ENCODE measurements at regions not wholly inside any gene's neighbourhood (a gene's known extent, or its start where the extent isn't known, plus 50 kb on each side); places are given as distances from the start of the nearest gene placed in this dataset.
"Not testable (repeated sequence)": the region's sequence is repeated elsewhere in the genome, so short reads cannot be mapped to it uniquely, and the experiment has no call there.

DNA sequence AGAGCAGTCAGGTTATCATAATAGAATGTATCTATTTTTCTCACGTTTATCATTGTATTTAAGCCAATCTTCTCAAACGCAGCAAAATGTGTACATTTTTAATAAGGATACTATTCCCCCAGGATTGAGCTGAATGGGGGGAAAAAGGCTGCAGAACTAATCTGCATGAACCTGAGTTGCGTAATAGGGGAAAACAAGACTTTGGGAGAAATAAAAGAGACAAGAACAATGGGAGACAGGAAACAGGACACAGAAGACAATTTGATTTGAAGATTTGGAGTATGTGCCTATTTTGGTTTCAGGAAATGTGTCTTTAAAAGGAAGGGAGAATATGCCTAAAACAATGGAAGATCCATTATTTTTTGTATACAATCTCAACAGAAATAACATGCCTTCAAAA is 844.5 kb downstream of the DIAPH3 start:
- no peak overlapping the region for H3K27ac ChIP-seq (ENCODE audit: low read depth, low read length)
- H3F3A ChIP-seq (ENCODE audit: control insufficient read depth, insufficient read depth) = no peaks in the 10 kb centered on the region
- H3K4me2 ChIP-seq (ENCODE audit: low read length) = no peak overlapping the region
- H3K79me2 ChIP-seq (ENCODE audit: control insufficient read depth, low read length) = no peaks in the 10 kb centered on the region
- H3K27me3 ChIP-seq (ENCODE audit: control insufficient read depth, low read length) = no peaks in the 10 kb centered on the region
- no peaks in the 10 kb centered on the region for H3K36me3 ChIP-seq (ENCODE audit: control insufficient read depth, low read length)
- no peaks in the 10 kb centered on the region for H3K9me3 ChIP-seq (ENCODE audit: control insufficient read depth, insufficient read depth, low read length)
- no peaks in the 10 kb centered on the region for H3K4me1 ChIP-seq (ENCODE audit: control insufficient read depth, low read length)
- no peaks in the 10 kb centered on the region for H4K20me1 ChIP-seq (ENCODE audit: control insufficient read depth, insufficient read depth, low read depth, low read length)
- H3K4me3 ChIP-seq (ENCODE audit: low read length) = no peak overlapping the region
- H3K9me2 ChIP-seq (replicated peaks; ENCODE audit: control insufficient read depth, low read length) = no peaks in the 10 kb centered on the region
- TF ChIP-seq EZH2phosphoT487 (IDR thresholded peaks at IDR 0.05; ENCODE audit: borderline replicate concordance, low read length) = no peak
- TF ChIP-seq, protein P1, sequence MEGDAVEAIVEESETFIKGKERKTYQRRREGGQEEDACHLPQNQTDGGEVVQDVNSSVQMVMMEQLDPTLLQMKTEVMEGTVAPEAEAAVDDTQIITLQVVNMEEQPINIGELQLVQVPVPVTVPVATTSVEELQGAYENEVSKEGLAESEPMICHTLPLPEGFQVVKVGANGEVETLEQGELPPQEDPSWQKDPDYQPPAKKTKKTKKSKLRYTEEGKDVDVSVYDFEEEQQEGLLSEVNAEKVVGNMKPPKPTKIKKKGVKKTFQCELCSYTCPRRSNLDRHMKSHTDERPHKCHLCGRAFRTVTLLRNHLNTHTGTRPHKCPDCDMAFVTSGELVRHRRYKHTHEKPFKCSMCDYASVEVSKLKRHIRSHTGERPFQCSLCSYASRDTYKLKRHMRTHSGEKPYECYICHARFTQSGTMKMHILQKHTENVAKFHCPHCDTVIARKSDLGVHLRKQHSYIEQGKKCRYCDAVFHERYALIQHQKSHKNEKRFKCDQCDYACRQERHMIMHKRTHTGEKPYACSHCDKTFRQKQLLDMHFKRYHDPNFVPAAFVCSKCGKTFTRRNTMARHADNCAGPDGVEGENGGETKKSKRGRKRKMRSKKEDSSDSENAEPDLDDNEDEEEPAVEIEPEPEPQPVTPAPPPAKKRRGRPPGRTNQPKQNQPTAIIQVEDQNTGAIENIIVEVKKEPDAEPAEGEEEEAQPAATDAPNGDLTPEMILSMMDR (IDR thresholded peaks at IDR 0.05; ENCODE audit: low read depth, low read length, poor library complexity, severe bottlenecking) = no peak

DNA sequence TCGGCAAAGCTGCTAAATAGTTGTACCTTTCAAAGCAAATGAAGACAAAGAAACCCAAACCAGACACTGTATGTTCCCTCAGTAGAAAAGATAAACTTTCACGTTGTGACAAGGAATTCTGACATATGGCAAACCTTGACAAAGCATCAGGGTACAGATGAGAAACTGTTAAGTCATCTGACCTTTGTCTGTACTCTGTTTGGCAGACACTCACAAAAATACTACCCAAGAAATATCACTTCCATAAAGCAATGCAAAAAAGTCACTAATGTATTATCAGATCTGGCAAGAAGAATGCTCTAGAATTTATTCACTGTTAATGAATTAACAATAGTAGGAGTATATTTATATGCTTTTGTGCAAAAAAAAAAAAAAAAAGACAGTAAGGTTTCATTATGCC is 843.7 kb downstream of the DIAPH3 start:
- TF ChIP-seq, protein P1 (IDR thresholded peaks at IDR 0.05; ENCODE audit: low read depth, low read length, poor library complexity, severe bottlenecking) = no peak
- no peak for TF ChIP-seq EZH2phosphoT487 (IDR thresholded peaks at IDR 0.05; ENCODE audit: borderline replicate concordance, low read length)

DNA sequence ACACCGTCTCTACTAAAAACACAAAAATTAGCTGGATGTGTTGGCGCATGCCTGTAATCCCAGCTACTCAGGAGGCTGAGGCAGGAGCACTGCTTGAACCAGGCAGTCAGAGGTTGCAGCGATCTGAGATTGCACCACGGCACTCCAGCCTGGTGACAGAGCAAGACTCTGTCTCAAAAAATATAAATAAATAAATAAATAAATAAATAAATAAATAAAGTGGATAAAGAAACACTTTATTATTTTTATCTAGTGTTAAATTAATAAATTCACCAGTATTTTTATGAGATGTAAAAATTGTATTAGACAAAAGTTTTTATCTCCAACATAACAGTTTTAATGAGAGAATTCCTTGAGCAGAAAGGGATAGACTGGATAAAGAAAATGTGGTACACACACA is 839.3 kb downstream of the DIAPH3 start:
- not testable (repeated sequence) for H3K9me3 ChIP-seq (ENCODE audit: control insufficient read depth, insufficient read depth, low read length); H3K4me1 ChIP-seq (ENCODE audit: control insufficient read depth, low read length); H3K4me3 ChIP-seq (ENCODE audit: low read length); H3K4me2 ChIP-seq (ENCODE audit: low read length); H3K36me3 ChIP-seq (ENCODE audit: control insufficient read depth, low read length); H3K27ac ChIP-seq (ENCODE audit: low read depth, low read length); H3F3A ChIP-seq (ENCODE audit: control insufficient read depth, insufficient read depth); H3K27me3 ChIP-seq (ENCODE audit: control insufficient read depth, low read length); H3K79me2 ChIP-seq (ENCODE audit: control insufficient read depth, low read length); H3K9me2 ChIP-seq (replicated peaks; ENCODE audit: control insufficient read depth, low read length); H4K20me1 ChIP-seq (ENCODE audit: control insufficient read depth, insufficient read depth, low read depth, low read length)

More for the DNA sequence above, 843.7 kb downstream of the DIAPH3 start:
- no peaks in the 10 kb centered on the region for H3K9me2 ChIP-seq (replicated peaks; ENCODE audit: control insufficient read depth, low read length)
- H3F3A ChIP-seq (ENCODE audit: control insufficient read depth, insufficient read depth) = no peaks in the 10 kb centered on the region
- H4K20me1 ChIP-seq (ENCODE audit: control insufficient read depth, insufficient read depth, low read depth, low read length) = no peaks in the 10 kb centered on the region
- H3K4me3 ChIP-seq (ENCODE audit: low read length) = no peak overlapping the region
- H3K9me3 ChIP-seq (ENCODE audit: control insufficient read depth, insufficient read depth, low read length) = no peaks in the 10 kb centered on the region
- no peaks in the 10 kb centered on the region for H3K79me2 ChIP-seq (ENCODE audit: control insufficient read depth, low read length)
- no peaks in the 10 kb centered on the region for H3K4me1 ChIP-seq (ENCODE audit: control insufficient read depth, low read length)
- H3K27ac ChIP-seq (ENCODE audit: low read depth, low read length) = no peak overlapping the region
- no peaks in the 10 kb centered on the region for H3K27me3 ChIP-seq (ENCODE audit: control insufficient read depth, low read length)
- H3K36me3 ChIP-seq (ENCODE audit: control insufficient read depth, low read length) = no peaks in the 10 kb centered on the region
- no peak overlapping the region for H3K4me2 ChIP-seq (ENCODE audit: low read length)

DNA sequence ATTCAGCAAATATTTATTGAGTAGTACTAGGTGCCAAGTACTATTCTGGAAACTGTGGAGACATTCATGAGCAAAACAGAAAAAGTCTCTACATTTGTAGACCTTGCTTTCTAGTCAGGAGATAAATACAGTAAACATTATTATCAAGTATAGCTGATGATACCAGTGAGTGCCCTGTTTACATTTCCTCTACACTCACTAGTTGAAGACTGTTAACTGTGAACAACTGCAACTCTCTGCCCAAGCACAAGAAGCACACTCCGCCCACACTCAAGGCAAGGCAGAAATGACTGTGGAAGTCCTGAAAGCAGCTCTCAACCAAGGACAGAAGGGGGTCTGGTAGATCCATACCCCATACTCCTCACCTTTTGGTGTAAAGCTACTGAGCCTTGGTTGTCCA is 837.0 kb downstream of the DIAPH3 start:
- Histone ChIP-seq H3K4me1 (ENCODE audit: control insufficient read depth, low read length) (no peaks in the 10 kb centered on the region), H3F3A (ENCODE audit: control insufficient read depth, insufficient read depth) (no peaks in the 10 kb centered on the region), H4K20me1 (ENCODE audit: control insufficient read depth, insufficient read depth, low read depth, low read length) (no peaks in the 10 kb centered on the region), H3K27ac (ENCODE audit: low read depth, low read length) (no peak overlapping the region), H3K4me2 (ENCODE audit: low read length) (no peak overlapping the region), H3K79me2 (ENCODE audit: control insufficient read depth, low read length) (no peaks in the 10 kb centered on the region), H3K27me3 (ENCODE audit: control insufficient read depth, low read length) (no peaks in the 10 kb centered on the region), H3K36me3 (ENCODE audit: control insufficient read depth, low read length) (no peaks in the 10 kb centered on the region), H3K4me3 (ENCODE audit: low read length) (no peak overlapping the region), H3K9me3 (ENCODE audit: control insufficient read depth, insufficient read depth, low read length) (no peaks in the 10 kb centered on the region), H3K9me2 (replicated peaks; ENCODE audit: control insufficient read depth, low read length) (no peaks in the 10 kb centered on the region)
- no peak for TF ChIP-seq EZH2phosphoT487 (IDR thresholded peaks at IDR 0.05; ENCODE audit: borderline replicate concordance, low read length)
- TF ChIP-seq, protein P1 (IDR thresholded peaks at IDR 0.05; ENCODE audit: low read depth, low read length, poor library complexity, severe bottlenecking) = no peak

Data from DOHH2 (cell line).